Retinal pigment epithelial cell (primary cell): ENCODE measurements at regions not wholly inside any gene's neighbourhood (a gene's known extent, or its start where the extent isn't known, plus 50 kb on each side); places are given as distances from the start of the nearest gene placed in this dataset.

ENCODE experiments used
- DNase-seq: peaks from one replicate; pipeline ENCODE4 v3.0.0-alpha.2; 2010; ENCODE audit warnings: low read depth
- H3K4me3 ChIP-seq: 2 replicates; pipeline ENCODE4 v1.5.1; 2011; ENCODE audit warnings: mild to moderate bottlenecking, low read length, control low read depth, moderate library complexity
- CTCF ChIP-seq: conservative IDR thresholded peaks from 2 replicates; pipeline ENCODE4 v1.5.1; 2011; ENCODE audit warnings: low read depth, low read length, control low read depth, inconsistent platforms

DNA sequence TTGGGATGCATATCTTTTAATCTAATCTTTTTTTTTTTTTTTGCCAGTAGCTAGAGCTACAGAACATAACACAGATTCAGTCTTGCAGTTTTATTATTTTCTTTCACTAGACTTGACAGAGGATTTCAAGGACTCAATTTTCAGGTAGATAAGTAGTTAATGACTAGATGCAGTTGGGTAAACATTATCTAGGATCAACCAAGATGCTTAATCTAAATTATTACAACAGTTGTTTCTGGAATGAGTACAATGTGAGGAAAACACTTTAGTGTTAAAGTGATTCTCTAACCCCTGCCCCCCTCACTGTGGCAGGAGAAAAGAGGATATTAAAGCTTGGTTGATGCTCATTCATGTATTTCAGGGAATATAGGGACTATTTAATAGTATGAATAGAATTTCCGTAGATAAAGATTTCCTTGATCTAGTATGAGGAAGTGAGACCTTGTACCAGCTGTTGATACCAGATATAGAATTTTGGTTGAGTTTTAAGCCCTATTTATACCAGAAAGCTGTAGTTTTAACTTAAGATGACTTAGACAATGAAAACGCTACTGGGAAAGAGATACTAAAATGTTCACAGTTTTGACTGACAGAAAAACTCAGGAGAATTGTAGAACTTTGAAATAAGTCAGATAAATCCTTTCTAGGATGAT is 389.0 kb upstream of the C2CD4B start:
- H3K4me3 ChIP-seq: no peak overlapping the region
- TF ChIP-seq CTCF: no peak
- DNase-seq: no peak

- DNase-seq: no peak
- H3K4me3 ChIP-seq: no peak overlapping the region
- no peak for TF ChIP-seq CTCF
These were observed 393.7 kb upstream of the C2CD4B start for GRCh38 chr15:62558640-62559380.

- DNase-seq: no peak
- no peak overlapping the region for H3K4me3 ChIP-seq
- no peak for TF ChIP-seq CTCF
These were observed 394.3 kb upstream of the C2CD4B start for GRCh38 chr15:62559381-62559733.

DNA sequence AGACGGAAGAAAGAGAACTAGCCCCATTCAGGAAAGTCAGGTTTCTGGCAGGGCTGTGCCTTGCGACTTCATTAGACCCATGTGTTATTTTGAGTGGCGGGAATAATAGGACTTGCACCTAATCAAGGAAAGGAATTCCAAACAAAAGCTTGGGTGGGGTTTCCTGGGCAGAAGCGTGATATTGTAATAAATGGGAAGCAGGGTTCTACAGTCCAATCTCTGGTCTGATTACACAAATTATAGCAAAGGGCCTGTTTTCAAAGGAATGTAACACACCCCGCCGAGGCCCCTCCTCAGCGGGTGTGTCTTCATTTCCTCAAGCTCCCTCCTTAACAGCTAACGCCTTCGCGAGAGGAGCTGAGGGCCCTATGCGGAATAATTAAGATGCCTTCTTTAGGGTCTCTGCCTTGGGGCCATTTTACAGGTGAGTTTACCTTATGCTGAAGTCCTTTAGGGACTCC is 396.0 kb upstream of the C2CD4B start:
- no peak for DNase-seq
- TF ChIP-seq CTCF: no peak
- no peak overlapping the region for H3K4me3 ChIP-seq

DNA sequence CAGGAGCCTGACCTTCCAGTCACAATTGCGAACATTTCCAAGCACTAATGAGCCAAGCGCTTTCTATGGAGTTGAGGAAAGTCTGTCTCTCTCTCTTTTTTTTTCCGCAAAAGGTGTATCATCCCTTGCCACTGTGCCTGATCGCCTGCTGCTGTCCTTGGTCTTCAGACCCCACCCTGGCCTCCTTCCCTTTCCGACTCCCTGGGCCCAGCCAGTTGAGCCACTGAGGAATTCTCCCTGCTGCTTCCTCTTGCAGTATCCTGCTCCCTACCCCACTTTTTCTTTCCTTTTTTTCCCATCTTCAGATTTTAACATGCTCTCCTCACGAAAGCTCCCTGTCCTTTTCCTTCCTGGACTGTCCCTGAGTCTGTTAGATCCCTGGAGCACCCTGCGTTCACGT is 396.5 kb upstream of the C2CD4B start:
- H3K4me3 ChIP-seq: no peak overlapping the region
- DNase-seq: no peak
- TF ChIP-seq CTCF: no peak

DNA sequence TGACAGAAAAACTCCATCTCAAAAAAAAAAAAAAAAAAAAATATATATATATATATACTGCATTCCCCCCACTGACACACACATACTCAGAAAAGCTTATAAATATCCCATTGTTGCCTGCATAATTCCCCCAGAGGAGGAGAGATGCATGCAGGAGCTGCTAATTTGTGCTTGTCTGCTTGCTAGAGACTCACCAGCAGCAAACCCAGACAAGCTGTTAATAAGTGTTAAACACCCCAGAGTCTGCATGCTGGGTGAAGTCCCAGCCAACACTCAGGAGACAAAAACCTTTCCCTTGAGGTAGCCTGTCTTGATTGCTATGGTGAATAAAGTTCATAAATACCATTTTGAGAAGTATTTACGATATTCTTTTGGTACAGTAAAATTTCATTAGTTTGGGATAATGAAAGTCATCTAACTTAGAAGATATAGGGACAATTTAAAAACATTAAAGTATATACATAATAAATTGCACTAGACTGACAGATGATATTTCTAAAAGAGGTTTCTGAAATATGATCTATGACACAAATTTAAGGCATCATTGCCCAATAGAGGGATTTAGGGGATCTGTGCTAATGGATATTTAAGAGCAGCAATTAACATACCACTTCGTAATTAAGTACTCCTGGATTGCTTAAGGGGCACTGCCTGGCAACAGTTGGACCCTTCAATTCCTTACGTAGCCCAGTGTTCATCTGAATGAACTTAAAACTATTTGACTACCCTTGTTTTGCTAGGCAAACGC is 400.0 kb upstream of the C2CD4B start:
- no peak for TF ChIP-seq CTCF
- DNase-seq: no peak
- no peak overlapping the region for H3K4me3 ChIP-seq
